HL-60 (cell line): ENCODE measurements at regions not wholly inside any gene's neighbourhood (a gene's known extent, or its start where the extent isn't known, plus 50 kb on each side); places are given as distances from the start of the nearest gene placed in this dataset.

ENCODE experiments used
- GABPA ChIP-seq: IDR thresholded peaks from 2 replicates; pipeline ENCODE4 v1.6.1; 2012; ENCODE audit warnings: low read depth
- POLR2AphosphoS5 ChIP-seq: IDR thresholded peaks from 2 replicates; pipeline ENCODE4 v1.6.1; 2012; ENCODE audit warnings: low read depth
- TF ChIP-seq, protein P1 (sequence below): IDR thresholded peaks from one replicate; pipeline ENCODE4 v1.5.1; 2011; ENCODE audit warnings: low read length, control low read depth, inconsistent platforms; ENCODE audit not compliant: insufficient read depth
- TF ChIP-seq, protein P2 (sequence below): IDR thresholded peaks from 2 replicates; pipeline ENCODE4 v1.6.1; 2012; ENCODE audit warnings: low read depth; ENCODE audit not compliant: insufficient replicate concordance

- TF ChIP-seq POLR2AphosphoS5 = no peak
- TF ChIP-seq, protein P1, sequence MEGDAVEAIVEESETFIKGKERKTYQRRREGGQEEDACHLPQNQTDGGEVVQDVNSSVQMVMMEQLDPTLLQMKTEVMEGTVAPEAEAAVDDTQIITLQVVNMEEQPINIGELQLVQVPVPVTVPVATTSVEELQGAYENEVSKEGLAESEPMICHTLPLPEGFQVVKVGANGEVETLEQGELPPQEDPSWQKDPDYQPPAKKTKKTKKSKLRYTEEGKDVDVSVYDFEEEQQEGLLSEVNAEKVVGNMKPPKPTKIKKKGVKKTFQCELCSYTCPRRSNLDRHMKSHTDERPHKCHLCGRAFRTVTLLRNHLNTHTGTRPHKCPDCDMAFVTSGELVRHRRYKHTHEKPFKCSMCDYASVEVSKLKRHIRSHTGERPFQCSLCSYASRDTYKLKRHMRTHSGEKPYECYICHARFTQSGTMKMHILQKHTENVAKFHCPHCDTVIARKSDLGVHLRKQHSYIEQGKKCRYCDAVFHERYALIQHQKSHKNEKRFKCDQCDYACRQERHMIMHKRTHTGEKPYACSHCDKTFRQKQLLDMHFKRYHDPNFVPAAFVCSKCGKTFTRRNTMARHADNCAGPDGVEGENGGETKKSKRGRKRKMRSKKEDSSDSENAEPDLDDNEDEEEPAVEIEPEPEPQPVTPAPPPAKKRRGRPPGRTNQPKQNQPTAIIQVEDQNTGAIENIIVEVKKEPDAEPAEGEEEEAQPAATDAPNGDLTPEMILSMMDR = no peak
- TF ChIP-seq GABPA = no peak
- TF ChIP-seq, protein P2, sequence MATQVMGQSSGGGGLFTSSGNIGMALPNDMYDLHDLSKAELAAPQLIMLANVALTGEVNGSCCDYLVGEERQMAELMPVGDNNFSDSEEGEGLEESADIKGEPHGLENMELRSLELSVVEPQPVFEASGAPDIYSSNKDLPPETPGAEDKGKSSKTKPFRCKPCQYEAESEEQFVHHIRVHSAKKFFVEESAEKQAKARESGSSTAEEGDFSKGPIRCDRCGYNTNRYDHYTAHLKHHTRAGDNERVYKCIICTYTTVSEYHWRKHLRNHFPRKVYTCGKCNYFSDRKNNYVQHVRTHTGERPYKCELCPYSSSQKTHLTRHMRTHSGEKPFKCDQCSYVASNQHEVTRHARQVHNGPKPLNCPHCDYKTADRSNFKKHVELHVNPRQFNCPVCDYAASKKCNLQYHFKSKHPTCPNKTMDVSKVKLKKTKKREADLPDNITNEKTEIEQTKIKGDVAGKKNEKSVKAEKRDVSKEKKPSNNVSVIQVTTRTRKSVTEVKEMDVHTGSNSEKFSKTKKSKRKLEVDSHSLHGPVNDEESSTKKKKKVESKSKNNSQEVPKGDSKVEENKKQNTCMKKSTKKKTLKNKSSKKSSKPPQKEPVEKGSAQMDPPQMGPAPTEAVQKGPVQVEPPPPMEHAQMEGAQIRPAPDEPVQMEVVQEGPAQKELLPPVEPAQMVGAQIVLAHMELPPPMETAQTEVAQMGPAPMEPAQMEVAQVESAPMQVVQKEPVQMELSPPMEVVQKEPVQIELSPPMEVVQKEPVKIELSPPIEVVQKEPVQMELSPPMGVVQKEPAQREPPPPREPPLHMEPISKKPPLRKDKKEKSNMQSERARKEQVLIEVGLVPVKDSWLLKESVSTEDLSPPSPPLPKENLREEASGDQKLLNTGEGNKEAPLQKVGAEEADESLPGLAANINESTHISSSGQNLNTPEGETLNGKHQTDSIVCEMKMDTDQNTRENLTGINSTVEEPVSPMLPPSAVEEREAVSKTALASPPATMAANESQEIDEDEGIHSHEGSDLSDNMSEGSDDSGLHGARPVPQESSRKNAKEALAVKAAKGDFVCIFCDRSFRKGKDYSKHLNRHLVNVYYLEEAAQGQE = no peak
Observed at GRCh38 chr20:59493926-59494325, 110.4 kb upstream of the PHACTR3 start.
